A549 (cell line): ENCODE measurements at regions not wholly inside any gene's neighbourhood (a gene's known extent, or its start where the extent isn't known, plus 50 kb on each side); places are given as distances from the start of the nearest gene placed in this dataset.
"Not testable (repeated sequence)": the region's sequence is repeated elsewhere in the genome, so short reads cannot be mapped to it uniquely, and the experiment has no call there.

Source experiments
- ATAC-seq, 2 experiments: fragments of 200-7000 bp in 1 of 2; fragments of >200 bp in 1 of 2; cut with Nextera tagmentation in 1 of 2; cut with Tn5 transposase in 1 of 2; 3 replicates each; pipeline versions ENCODE4 v1.8.0 to v1.9.1; 2018 to 2020; ENCODE audit warnings: mild to moderate bottlenecking in 1 of 2, moderate library complexity in 1 of 2
- CTCF ChIA-PET: fragments of 300-600 bp; sonication (Branson Sonifier 250); formaldehyde crosslinking; extraction: SDS; loops from one replicate; lab custom pipeline; 2021; ENCODE audit warnings: antibody characterized with exemption, inconsistent platforms; lab: Yijun Ruan, JAX
- POLR2A ChIA-PET: fragments of 350-600 bp; formaldehyde crosslinking; extraction: SDS; loops from one replicate; lab custom pipeline; 2021; ENCODE audit warnings: antibody characterized with exemption, inconsistent platforms; lab: Yijun Ruan, JAX
- DNase-seq, 2 experiments: peaks; one replicate each; pipeline versions ENCODE4 v3.0.0 to v3.0.0-alpha.2; 2011 to 2016; ENCODE audit warnings: low read depth in 1 of 2, low spot score in 1 of 2
- FAIRE-seq: peaks from 2 replicates; lab custom pipeline; 2011; peaks lifted over from hg19 to GRCh38; lab: Jason Lieb, UNC
- H3K27ac ChIP-seq, 2 experiments: fragments of >200 bp; sonication (Bioruptor Twin); formaldehyde crosslinking; 3 replicates each; pipeline ENCODE4 v1.5.1; 2016 to 2017
- H3K4me1 ChIP-seq: fragments of >200 bp; sonication (Bioruptor Twin); formaldehyde crosslinking; 3 replicates; pipeline ENCODE4 v1.6.1; 2016
- H3K4me2 ChIP-seq: fragments of >200 bp; sonication (Bioruptor Twin); formaldehyde crosslinking; 3 replicates; pipeline ENCODE4 v1.6.1; 2016
- H3K4me3 ChIP-seq: fragments of >200 bp; sonication (Bioruptor Twin); formaldehyde crosslinking; 3 replicates; pipeline ENCODE4 v1.5.1; 2016
- H3K9me3 ChIP-seq: fragments of >200 bp; sonication (Bioruptor Twin); formaldehyde crosslinking; 3 replicates; pipeline ENCODE4 v1.6.1; 2016
- BHLHE40 ChIP-seq: IDR thresholded peaks from 2 replicates; pipeline ENCODE4 v1.6.1; 2012; ENCODE audit warnings: low read depth, low read length, inconsistent platforms
- CBX2 ChIP-seq: fragments of 200-600 bp; sonication (generic); IDR thresholded peaks from 2 replicates; pipeline ENCODE4 v1.6.1; 2016; ENCODE audit warnings: low read depth, mild to moderate bottlenecking, borderline replicate concordance
- CEBPB ChIP-seq, 2 experiments: fragments of >200 bp in 1 of 2; sonication (Bioruptor Twin) in 1 of 2; formaldehyde crosslinking in 1 of 2; IDR thresholded peaks; 2 replicates each; pipeline ENCODE4 v1.6.1; 2012 to 2016
- CTCF ChIP-seq: fragments of >200 bp; sonication (Bioruptor Twin); formaldehyde crosslinking; IDR thresholded peaks from 3 replicates; pipeline ENCODE4 v1.5.1; 2016
- E2F6 ChIP-seq: IDR thresholded peaks from 2 replicates; pipeline ENCODE4 v1.6.1; 2012; ENCODE audit warnings: low read depth, borderline replicate concordance
- EHF ChIP-seq: fragments of 250-450 bp; sonication (Bioruptor Pico); IDR thresholded peaks from 2 replicates; pipeline ENCODE4 v1.5.0; 2020; ENCODE audit warnings: mild to moderate bottlenecking
- EHMT2 ChIP-seq: fragments of 200-600 bp; sonication (generic); IDR thresholded peaks from 2 replicates; pipeline ENCODE4 v1.6.1; 2016; ENCODE audit warnings: antibody characterized with exemption, low read depth, mild to moderate bottlenecking, moderate library complexity
- FOSB ChIP-seq: fragments of 250-450 bp; sonication (Bioruptor Pico); IDR thresholded peaks from 2 replicates; pipeline ENCODE4 v1.5.0; 2020; ENCODE audit warnings: mild to moderate bottlenecking, moderate library complexity
- HDAC2 ChIP-seq: fragments of 200-600 bp; sonication (generic); IDR thresholded peaks from 2 replicates; pipeline ENCODE4 v1.6.1; 2016
- HOXB5 ChIP-seq: fragments of 250-450 bp; sonication (Bioruptor Pico); IDR thresholded peaks from 2 replicates; pipeline ENCODE4 v1.5.0; 2020; ENCODE audit warnings: mild to moderate bottlenecking, moderate library complexity
- JUN ChIP-seq, 2 experiments: fragments of >200 bp; sonication (Bioruptor Twin); formaldehyde crosslinking; IDR thresholded peaks; 2 replicates in 1 of 2; 3 replicates in 1 of 2; pipeline ENCODE4 v1.6.1; 2016 to 2017
- KDM1A ChIP-seq: fragments of 200-600 bp; sonication (generic); IDR thresholded peaks from 2 replicates; pipeline ENCODE4 v1.6.1; 2016; ENCODE audit warnings: low read depth, mild to moderate bottlenecking
- MAX ChIP-seq: IDR thresholded peaks from 2 replicates; pipeline ENCODE4 v1.6.1; 2012
- NFE2L2 ChIP-seq: fragments of 150-350 bp; conservative IDR thresholded peaks from 2 replicates; pipeline ENCODE4 v1.6.1; 2014; ENCODE audit warnings: low read length
- POLR2A ChIP-seq: IDR thresholded peaks from 2 replicates; pipeline ENCODE4 v1.6.1; 2012; ENCODE audit warnings: mild to moderate bottlenecking, low read length
- RARB ChIP-seq: fragments of 250-450 bp; sonication (Bioruptor Pico); IDR thresholded peaks from 2 replicates; pipeline ENCODE4 v1.8.0; 2021; ENCODE audit warnings: mild to moderate bottlenecking, moderate library complexity
- RNF2 ChIP-seq: fragments of 200-600 bp; sonication (generic); IDR thresholded peaks from 2 replicates; pipeline ENCODE4 v1.6.1; 2016; ENCODE audit warnings: low read depth, mild to moderate bottlenecking, antibody characterized with exemption, moderate library complexity, borderline replicate concordance
- SREBF2 ChIP-seq: fragments of 450-650 bp; IDR thresholded peaks from 2 replicates; pipeline ENCODE4 v1.6.1; 2014; ENCODE audit warnings: mild to moderate bottlenecking, moderate library complexity
- ZFP36 ChIP-seq: fragments of 450-650 bp; IDR thresholded peaks from 2 replicates; pipeline ENCODE4 v1.6.1; 2014; ENCODE audit warnings: borderline replicate concordance; ENCODE audit not compliant: partially characterized antibody
- ZSCAN20 ChIP-seq: fragments of 250-450 bp; sonication (Bioruptor Pico); IDR thresholded peaks from 2 replicates; pipeline ENCODE4 v1.8.0; 2022; ENCODE audit warnings: mild to moderate bottlenecking, moderate library complexity
- WGBS: methylation state at CpG from one replicate; pipeline ENCODE4 v1.1.6; 2017; ENCODE audit errors: missing lambda C conversion rate; 5-methylcytosine and 5-hydroxymethylcytosine counted together
- TF ChIP-seq, protein P1 (sequence below): fragments of 150-350 bp; IDR thresholded peaks from 2 replicates; pipeline ENCODE4 v1.6.1; 2014; ENCODE audit warnings: low read depth, mild to moderate bottlenecking, low read length
- TF ChIP-seq, protein P2 (sequence below): IDR thresholded peaks from 2 replicates; pipeline ENCODE4 v1.6.1; 2012

DNA sequence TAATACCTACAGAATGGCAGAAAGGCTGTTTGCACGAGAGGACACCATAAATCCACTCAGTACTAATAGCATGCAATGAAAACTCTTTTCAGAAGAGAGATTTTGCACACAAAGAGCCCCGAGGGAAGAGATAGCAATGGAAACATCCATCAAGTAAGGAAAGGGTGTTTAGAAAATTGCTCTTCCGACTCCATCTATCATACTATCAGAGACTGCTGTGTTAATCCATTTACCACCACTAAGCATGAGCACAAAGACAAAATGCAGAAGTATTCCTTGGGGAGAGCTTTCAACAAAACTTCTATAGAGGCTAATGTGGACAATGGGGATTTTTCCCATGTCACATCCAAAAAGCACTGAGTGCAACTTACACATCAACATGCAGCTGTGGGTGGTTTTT, 72.1 kb upstream of the PLAAT1 start:
- Histone ChIP-seq H3K9me3 (no peaks in the 10 kb centered on the region), H3K27ac (no peak overlapping the region), H3K4me3 (no peak overlapping the region), H3K4me2 (no peak overlapping the region), H3K4me1 (no peaks in the 10 kb centered on the region)
- POLR2A ChIA-PET: no interaction called here
- WGBS: 4% methylated on average over 3 of the region's 3 CpGs
- ATAC-seq (no peak), DNase-seq (no peak), FAIRE-seq (no peak)
- CTCF ChIA-PET: no interaction called here
- no peak for TF ChIP-seq CEBPB (IDR thresholded peaks at IDR 0.05)
- TF ChIP-seq, protein P1, sequence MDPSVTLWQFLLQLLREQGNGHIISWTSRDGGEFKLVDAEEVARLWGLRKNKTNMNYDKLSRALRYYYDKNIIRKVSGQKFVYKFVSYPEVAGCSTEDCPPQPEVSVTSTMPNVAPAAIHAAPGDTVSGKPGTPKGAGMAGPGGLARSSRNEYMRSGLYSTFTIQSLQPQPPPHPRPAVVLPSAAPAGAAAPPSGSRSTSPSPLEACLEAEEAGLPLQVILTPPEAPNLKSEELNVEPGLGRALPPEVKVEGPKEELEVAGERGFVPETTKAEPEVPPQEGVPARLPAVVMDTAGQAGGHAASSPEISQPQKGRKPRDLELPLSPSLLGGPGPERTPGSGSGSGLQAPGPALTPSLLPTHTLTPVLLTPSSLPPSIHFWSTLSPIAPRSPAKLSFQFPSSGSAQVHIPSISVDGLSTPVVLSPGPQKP: no peak
- no peak for TF ChIP-seq RARB (CRISPR knock-in tag)
- no peak for TF ChIP-seq SREBF2
- no peak for TF ChIP-seq POLR2A
- TF ChIP-seq HDAC2: no peak
- TF ChIP-seq ZSCAN20 (CRISPR knock-in tag): no peak
- no peak for TF ChIP-seq CTCF
- no peak for TF ChIP-seq BHLHE40

GRCh38 chr3:193174140-193174539, 66.9 kb upstream of the PLAAT1 start:
- TF ChIP-seq NFE2L2: no peak
- TF ChIP-seq JUN (IDR thresholded peaks at IDR 0.05): no peak
- TF ChIP-seq EHMT2: no peak
- no peak for TF ChIP-seq CBX2
- TF ChIP-seq ZFP36: no peak
- H3K9me3 ChIP-seq: no peaks in the 10 kb centered on the region
- H3K4me3 ChIP-seq: no peak overlapping the region
- H3K4me1 ChIP-seq: no peaks in the 10 kb centered on the region
- ATAC-seq (no peak), FAIRE-seq (no peak), DNase-seq (no peak)
- H3K27ac ChIP-seq: no peak overlapping the region
- ChIA-PET CTCF (interaction anchor here (1.0 kb wide), 1 partner anchor 17 kb away, joined by 3 read pairs; no protein-coding TSS in a partner anchor), POLR2A (no interaction called here)
- WGBS: 70% methylated on average over 1 of the region's 1 CpG
- no peak overlapping the region for H3K4me2 ChIP-seq

GRCh38 chr3:193179332-193180012, 61.5 kb upstream of the PLAAT1 start:
- H3K4me1 ChIP-seq, H3K27ac ChIP-seq, DNase-seq, CTCF ChIA-PET, POLR2A ChIA-PET, H3K9me3 ChIP-seq, FAIRE-seq, H3K4me3 ChIP-seq, ATAC-seq, H3K4me2 ChIP-seq: not testable (repeated sequence)
- WGBS: 28% methylated on average over 6 of the region's 8 CpGs

- DNase-seq (no peak), ATAC-seq (no peak), FAIRE-seq (no peak)
- CTCF ChIA-PET: no interaction called here
- POLR2A ChIA-PET: no interaction called here
- no peak overlapping the region for H3K4me3 ChIP-seq
- H3K4me2 ChIP-seq: no peak overlapping the region
- H3K9me3 ChIP-seq: no peaks in the 10 kb centered on the region
- H3K4me1 ChIP-seq: no peaks in the 10 kb centered on the region
- WGBS: 18% methylated on average over 6 of the region's 6 CpGs
- no peak overlapping the region for H3K27ac ChIP-seq
- TF ChIP-seq HOXB5 (no peak), E2F6 (no peak), RARB (CRISPR knock-in tag) (no peak), RNF2 (no peak), EHMT2 (no peak), CBX2 (no peak), KDM1A (no peak), HDAC2 (no peak), ZFP36 (no peak), FOSB (CRISPR knock-in tag) (no peak), EHF (CRISPR knock-in tag) (no peak), CTCF (no peak), BHLHE40 (no peak), MAX (no peak)
- TF ChIP-seq, protein P2, sequence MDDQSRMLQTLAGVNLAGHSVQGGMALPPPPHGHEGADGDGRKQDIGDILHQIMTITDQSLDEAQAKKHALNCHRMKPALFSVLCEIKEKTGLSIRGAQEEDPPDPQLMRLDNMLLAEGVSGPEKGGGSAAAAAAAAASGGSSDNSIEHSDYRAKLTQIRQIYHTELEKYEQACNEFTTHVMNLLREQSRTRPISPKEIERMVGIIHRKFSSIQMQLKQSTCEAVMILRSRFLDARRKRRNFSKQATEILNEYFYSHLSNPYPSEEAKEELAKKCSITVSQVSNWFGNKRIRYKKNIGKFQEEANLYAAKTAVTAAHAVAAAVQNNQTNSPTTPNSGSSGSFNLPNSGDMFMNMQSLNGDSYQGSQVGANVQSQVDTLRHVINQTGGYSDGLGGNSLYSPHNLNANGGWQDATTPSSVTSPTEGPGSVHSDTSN: no peak
Measured at GRCh38 chr3:193187070-193187722, 53.8 kb upstream of the PLAAT1 start.
